ENCODE measurements at regions not wholly inside any gene's neighbourhood (a gene's known extent, or its start where the extent isn't known, plus 50 kb on each side); places are given as distances from the start of the nearest gene placed in this dataset.

GRCh38 chr7:69482676-69483075 lies 115.6 kb upstream of the AUTS2 start:
- TF ChIP-seq EZH2 (IDR thresholded peaks at IDR 0.05; ENCODE audit: insufficient read depth, low read length) (no peak), CTCF (IDR thresholded peaks at IDR 0.05; ENCODE audit: insufficient read depth, low read depth, low read length) (no peak)

Measured in astrocyte (in vitro differentiated cells and primary cell).